ENCODE measurements at regions not wholly inside any gene's neighbourhood (a gene's known extent, or its start where the extent isn't known, plus 50 kb on each side); places are given as distances from the start of the nearest gene placed in this dataset.

DNA sequence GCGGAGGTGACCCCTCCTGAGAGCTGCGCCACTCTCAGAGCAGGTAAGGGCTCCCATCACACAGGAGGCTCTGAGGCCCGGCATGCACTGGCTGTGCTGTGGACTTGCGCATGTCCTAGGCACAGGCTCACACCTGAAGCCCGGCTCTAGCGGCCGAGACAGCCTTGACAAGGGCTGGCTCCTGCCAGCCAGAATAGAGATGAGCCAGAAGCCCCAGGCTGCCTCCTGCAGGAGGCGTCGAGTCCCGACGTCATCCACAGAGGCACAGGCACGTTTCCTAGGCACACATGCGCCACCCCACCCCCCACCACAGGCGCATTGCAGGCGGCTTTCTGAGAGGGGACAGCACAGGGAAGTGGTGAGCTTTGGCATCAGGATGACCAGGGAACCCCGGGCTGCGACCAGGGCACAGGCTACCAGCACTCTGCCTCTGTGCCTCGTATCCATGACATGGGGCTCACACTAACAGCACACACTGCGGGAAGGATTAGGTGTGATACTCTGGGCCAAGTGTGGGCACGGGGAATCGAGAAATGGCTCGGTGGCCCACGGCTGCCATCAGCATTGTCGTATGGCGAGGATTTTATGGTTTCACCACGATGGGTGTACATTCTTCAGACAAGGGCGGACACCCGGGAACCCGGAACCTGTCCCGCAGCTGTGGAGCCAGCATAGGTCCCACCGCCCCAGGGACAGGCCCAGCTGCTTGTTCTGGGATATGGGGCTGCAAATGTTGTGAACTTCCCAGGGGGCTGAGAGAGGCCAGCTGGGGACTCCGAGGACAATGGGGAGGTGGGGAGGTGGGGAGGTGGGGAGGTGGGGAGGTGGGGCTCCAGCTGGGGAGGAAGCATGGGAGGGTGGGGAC is 90.7 kb upstream of the ADRA2C start:
- DNase-seq (no peak), ATAC-seq (replicated peaks in 1 of 2) (no peak)
- no peak overlapping the region for H3K4me3 Mint-ChIP-seq
- no peak overlapping the region for H3K27ac Mint-ChIP-seq
- no peaks in the 10 kb centered on the region for H3K4me1 Mint-ChIP-seq (ENCODE audit: low read depth)
- H3K9me3 Mint-ChIP-seq = peaks cover 0 to 4% of the 10 kb centered on the region in 2 donors
- H3K36me3 Mint-ChIP-seq (ENCODE audit: insufficient read depth in 2 of 2) = no peaks in the 10 kb centered on the region
- H3K27me3 Mint-ChIP-seq (ENCODE audit: low read depth) = peaks cover 7% of the 10 kb centered on the region

DNA sequence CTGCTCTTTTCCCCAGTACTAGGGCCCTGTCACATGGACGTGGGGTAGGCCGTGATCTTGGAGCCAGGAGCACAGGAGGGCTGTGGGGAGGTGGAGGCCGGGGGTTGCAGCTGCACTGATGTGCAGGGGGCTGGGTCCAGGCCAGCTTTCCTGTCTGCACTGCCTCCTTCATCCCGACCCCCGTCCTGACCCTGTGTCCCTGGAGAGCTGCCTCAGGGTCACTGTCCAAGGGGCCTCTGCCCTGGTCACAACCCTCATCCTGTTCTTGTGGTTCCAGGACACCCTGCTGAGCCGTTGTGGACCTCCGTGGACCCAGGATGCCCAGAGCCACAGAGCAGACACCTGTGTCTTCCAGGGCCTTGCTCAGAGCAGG is 91.7 kb upstream of the ADRA2C start:
- no peak for ATAC-seq (replicated peaks in 1 of 2)
- no peak overlapping the region for H3K4me3 Mint-ChIP-seq
- H3K36me3 Mint-ChIP-seq (ENCODE audit: insufficient read depth in 2 of 2) = no peaks in the 10 kb centered on the region
- no peaks in the 10 kb centered on the region for H3K4me1 Mint-ChIP-seq (ENCODE audit: low read depth)
- H3K9me3 Mint-ChIP-seq = peaks cover 0 to 4% of the 10 kb centered on the region in 2 donors
- peaks cover 7% of the 10 kb centered on the region for H3K27me3 Mint-ChIP-seq (ENCODE audit: low read depth)
- no peak for DNase-seq
- H3K27ac Mint-ChIP-seq = no peak overlapping the region

GRCh38 chr4:3673716-3674478 is 92.3 kb upstream of the ADRA2C start:
- H3K4me1 Mint-ChIP-seq (ENCODE audit: low read depth) = no peaks in the 10 kb centered on the region
- H3K36me3 Mint-ChIP-seq (ENCODE audit: insufficient read depth in 2 of 2) = no peaks in the 10 kb centered on the region
- H3K27me3 Mint-ChIP-seq (ENCODE audit: low read depth) = peaks cover 7% of the 10 kb centered on the region
- H3K4me3 Mint-ChIP-seq = no peak overlapping the region
- no peak overlapping the region for H3K27ac Mint-ChIP-seq
- DNase-seq = no peak
- ATAC-seq (replicated peaks in 1 of 2) = no peak
- peaks cover 0 to 4% of the 10 kb centered on the region in 2 donors for H3K9me3 Mint-ChIP-seq

DNA sequence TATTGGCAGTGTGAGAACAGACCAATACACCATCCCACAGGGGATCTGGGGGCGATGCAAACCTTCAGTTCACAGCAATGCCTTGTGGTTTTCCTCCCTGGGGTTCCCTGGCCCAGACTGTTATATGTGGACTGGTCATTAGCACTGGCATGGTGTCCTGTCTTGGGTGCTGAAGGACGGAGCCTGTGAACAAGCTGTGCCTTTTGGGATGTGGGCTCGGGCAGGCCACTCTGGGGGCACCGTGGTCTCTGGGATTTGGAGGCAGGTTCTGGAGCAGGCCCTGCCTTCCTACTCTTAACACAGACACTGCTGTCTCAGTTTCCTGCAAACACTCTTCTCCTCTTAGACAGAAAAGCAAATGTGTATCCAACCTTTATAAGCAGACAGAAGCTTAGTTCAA is 93.0 kb upstream of the ADRA2C start:
- H3K4me1 Mint-ChIP-seq (ENCODE audit: low read depth) = no peaks in the 10 kb centered on the region
- H3K9me3 Mint-ChIP-seq = peaks cover 0 to 4% of the 10 kb centered on the region in 2 donors
- peaks cover 7% of the 10 kb centered on the region for H3K27me3 Mint-ChIP-seq (ENCODE audit: low read depth)
- no peak for DNase-seq
- H3K27ac Mint-ChIP-seq = no peak overlapping the region
- no peak overlapping the region for H3K4me3 Mint-ChIP-seq
- ATAC-seq (replicated peaks in 1 of 2) = no peak
- no peaks in the 10 kb centered on the region for H3K36me3 Mint-ChIP-seq (ENCODE audit: insufficient read depth in 2 of 2)

DNA sequence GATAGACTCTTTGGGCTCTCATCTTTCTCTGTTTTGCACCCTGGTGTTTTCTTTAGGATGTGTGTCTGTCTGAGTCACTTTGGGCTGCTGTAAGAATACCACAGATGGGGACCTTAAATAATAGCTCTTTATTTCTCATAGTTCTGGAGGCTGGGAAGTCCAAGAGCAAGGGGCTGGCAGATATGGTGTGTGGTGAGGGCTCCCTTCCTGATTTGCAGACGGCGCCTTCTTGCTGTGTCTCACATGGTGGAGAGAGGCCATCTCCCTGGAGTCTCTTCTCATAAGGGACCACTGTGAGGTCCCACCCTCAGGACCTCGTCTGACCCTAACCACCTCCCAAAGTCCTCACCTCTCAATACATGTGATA is 93.7 kb upstream of the ADRA2C start:
- no peaks in the 10 kb centered on the region for H3K4me1 Mint-ChIP-seq (ENCODE audit: low read depth)
- DNase-seq (no peak), ATAC-seq (replicated peaks in 1 of 2) (no peak)
- H3K27me3 Mint-ChIP-seq (ENCODE audit: low read depth) = peaks cover 7% of the 10 kb centered on the region
- H3K4me3 Mint-ChIP-seq = no peak overlapping the region
- H3K27ac Mint-ChIP-seq = no peak overlapping the region
- peaks cover 3 to 4% of the 10 kb centered on the region in 2 donors for H3K9me3 Mint-ChIP-seq
- H3K36me3 Mint-ChIP-seq (ENCODE audit: insufficient read depth in 2 of 2) = no peaks in the 10 kb centered on the region

- no peak overlapping the region for H3K4me3 Mint-ChIP-seq
- ATAC-seq (replicated peaks in 1 of 2) (no peak), DNase-seq (no peak)
- no peaks in the 10 kb centered on the region for H3K36me3 Mint-ChIP-seq (ENCODE audit: insufficient read depth in 2 of 2)
- peaks cover 7% of the 10 kb centered on the region for H3K27me3 Mint-ChIP-seq (ENCODE audit: low read depth)
- no peaks in the 10 kb centered on the region for H3K4me1 Mint-ChIP-seq (ENCODE audit: low read depth)
- peaks cover 4 to 6% of the 10 kb centered on the region in 2 donors for H3K9me3 Mint-ChIP-seq
- H3K27ac Mint-ChIP-seq = no peak overlapping the region
Observed at GRCh38 chr4:3671571-3672464, 94.4 kb upstream of the ADRA2C start.

DNA sequence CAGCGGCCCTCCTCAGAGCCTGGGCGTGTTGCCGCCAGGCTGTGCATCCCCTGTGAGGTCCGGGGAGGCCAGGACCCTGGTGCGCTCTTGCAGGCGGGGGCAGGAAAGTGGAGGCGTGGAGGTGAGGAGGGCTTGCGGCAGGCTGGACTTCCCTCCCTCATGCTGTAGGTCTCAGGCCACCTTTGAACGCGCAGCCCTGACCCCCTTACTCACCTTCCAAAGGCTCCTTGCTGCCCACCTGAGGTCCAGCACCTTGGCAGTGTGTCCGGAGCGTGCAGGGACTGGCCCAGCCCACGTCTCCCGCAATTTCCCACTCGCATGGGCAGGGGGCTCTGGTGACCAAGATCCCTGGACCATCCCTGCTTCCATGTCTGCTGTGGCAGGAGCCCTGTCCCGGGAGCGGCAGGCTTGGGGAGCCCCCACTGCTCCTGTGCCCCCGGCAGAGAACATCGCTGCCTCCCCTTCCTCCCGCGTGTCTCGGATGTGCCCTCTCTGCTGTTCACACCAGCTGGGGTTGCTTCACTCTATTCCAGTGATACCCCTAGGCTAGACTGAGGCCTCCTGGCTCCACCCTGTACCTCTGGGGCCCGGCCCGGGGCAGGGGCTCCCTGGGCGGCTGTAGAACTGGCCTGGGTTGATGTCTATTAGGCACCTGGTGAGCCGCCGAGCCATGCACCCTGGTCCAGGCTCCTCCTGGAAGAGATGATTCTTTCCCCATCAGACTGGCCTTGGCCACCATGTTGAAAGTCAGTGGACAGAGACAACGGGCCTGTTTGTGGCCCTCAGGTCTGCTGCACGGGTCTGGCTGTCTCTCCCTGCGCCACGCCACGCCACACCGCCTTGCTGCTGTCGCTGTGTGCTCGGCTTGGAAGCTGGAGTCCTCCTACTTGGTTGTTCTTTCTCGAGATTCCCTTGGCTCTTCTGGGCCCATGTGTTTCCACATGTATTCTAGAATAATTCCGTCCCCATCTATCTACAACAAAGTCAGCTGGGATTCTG is 95.4 kb upstream of the ADRA2C start:
- Mint-ChIP-seq H3K9me3 (peaks cover 4 to 6% of the 10 kb centered on the region in 2 donors), H3K27me3 (ENCODE audit: low read depth) (peaks cover 8% of the 10 kb centered on the region), H3K36me3 (ENCODE audit: insufficient read depth in 2 of 2) (no peaks in the 10 kb centered on the region), H3K27ac (no peak overlapping the region), H3K4me1 (ENCODE audit: low read depth) (no peaks in the 10 kb centered on the region), H3K4me3 (no peak overlapping the region)
- no peak for DNase-seq
- no peak for ATAC-seq (replicated peaks in 1 of 2)

- ATAC-seq (replicated peaks in 1 of 2) = no peak
- Mint-ChIP-seq H3K27me3 (ENCODE audit: low read depth) (peaks cover 15% of the 10 kb centered on the region), H3K4me3 (no peak overlapping the region), H3K36me3 (ENCODE audit: insufficient read depth in 2 of 2) (no peaks in the 10 kb centered on the region), H3K9me3 (peaks cover 4 to 6% of the 10 kb centered on the region in 2 donors), H3K27ac (no peak overlapping the region), H3K4me1 (ENCODE audit: low read depth) (no peaks in the 10 kb centered on the region)
- DNase-seq = no peak
Observed at GRCh38 chr4:3669553-3669949, 96.6 kb upstream of the ADRA2C start.

DNA sequence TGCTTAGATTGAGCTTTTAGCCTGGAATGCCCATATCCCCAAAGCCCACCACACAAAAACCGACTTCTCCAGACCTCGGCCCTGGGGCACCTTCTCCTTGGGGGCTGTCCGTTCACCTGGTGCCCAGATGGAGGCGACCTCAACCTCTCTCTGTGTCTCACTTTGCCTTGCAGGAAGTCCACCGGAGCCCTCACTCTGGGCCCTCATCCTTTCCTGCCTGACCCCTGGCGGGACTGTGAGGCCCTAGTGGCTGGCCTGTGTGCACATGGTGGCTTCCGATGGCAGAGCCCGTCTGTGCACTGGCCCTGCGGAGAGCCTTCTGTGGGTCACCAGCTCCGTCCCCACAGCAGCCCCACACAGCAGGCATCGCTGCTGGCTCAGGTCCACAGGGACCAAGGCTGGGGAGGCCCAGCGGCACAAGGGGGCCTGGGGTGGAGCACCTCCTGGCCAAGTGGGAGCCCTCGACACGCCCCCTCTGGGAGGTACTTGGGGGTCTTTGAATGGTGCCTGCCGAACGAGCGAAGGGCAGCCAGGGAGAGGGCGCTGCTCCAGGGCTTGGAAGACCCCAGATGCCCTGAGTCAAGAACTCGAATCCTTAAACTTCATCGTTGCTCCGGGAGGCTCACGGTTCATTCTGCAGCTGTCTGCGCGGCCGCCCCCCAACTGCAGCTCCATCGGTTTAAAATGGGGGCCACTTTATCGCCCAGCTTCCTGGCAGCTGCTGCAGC is 97.2 kb upstream of the ADRA2C start:
- H3K27me3 Mint-ChIP-seq (ENCODE audit: low read depth) = peaks cover 15% of the 10 kb centered on the region
- no peaks in the 10 kb centered on the region for H3K4me1 Mint-ChIP-seq (ENCODE audit: low read depth)
- DNase-seq (no peak), ATAC-seq (replicated peaks in 1 of 2) (no peak)
- no peak overlapping the region for H3K4me3 Mint-ChIP-seq
- H3K27ac Mint-ChIP-seq = no peak overlapping the region
- no peaks in the 10 kb centered on the region for H3K36me3 Mint-ChIP-seq (ENCODE audit: insufficient read depth in 2 of 2)
- peaks cover 4 to 6% of the 10 kb centered on the region in 2 donors for H3K9me3 Mint-ChIP-seq

DNA sequence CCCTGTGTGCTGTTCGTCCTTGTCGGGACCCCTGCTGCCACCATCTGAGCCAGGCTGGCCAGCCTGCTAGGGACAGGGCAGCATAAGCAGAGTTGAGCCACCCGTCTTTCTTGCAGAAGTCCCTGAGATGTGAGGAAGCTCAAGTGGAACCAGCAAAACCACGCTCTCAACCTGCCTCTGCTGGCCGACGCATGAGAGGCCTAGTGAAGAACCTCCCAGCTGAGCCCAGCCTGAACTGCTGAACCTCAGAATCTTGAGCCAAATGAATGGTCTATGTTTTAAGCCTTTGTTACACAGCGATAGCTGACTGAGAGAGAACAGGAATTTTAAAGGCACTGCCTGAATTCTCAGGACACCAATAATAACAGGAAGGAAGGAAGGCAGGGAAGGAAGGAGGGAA is 98.9 kb upstream of the ADRA2C start:
- peaks cover under 1 to 6% of the 10 kb centered on the region in 2 donors for H3K9me3 Mint-ChIP-seq
- H3K36me3 Mint-ChIP-seq (ENCODE audit: insufficient read depth in 2 of 2) = no peaks in the 10 kb centered on the region
- ATAC-seq (replicated peaks in 1 of 2) = no peak
- H3K4me3 Mint-ChIP-seq = no peak overlapping the region
- H3K27ac Mint-ChIP-seq = no peak overlapping the region
- DNase-seq = no peak
- peaks cover 8% of the 10 kb centered on the region for H3K27me3 Mint-ChIP-seq (ENCODE audit: low read depth)
- no peaks in the 10 kb centered on the region for H3K4me1 Mint-ChIP-seq (ENCODE audit: low read depth)

- no peaks in the 10 kb centered on the region for H3K4me1 Mint-ChIP-seq (ENCODE audit: low read depth)
- no peak for DNase-seq
- ATAC-seq (replicated peaks in 1 of 2) = no peak
- H3K27me3 Mint-ChIP-seq (ENCODE audit: low read depth) = peaks cover 8% of the 10 kb centered on the region
- H3K27ac Mint-ChIP-seq = no peak overlapping the region
- H3K9me3 Mint-ChIP-seq = peaks cover 0 to 6% of the 10 kb centered on the region in 2 donors
- no peak overlapping the region for H3K4me3 Mint-ChIP-seq
- no peaks in the 10 kb centered on the region for H3K36me3 Mint-ChIP-seq (ENCODE audit: insufficient read depth in 2 of 2)
Observed at GRCh38 chr4:3666263-3666662, 99.9 kb upstream of the ADRA2C start.

Measured in activated T-cell treated with anti-CD3 and anti-CD28 coated beads, Interleukin-2, amount 50 U/mL, for 72 hours (primary cell).